Epidermal melanocyte (primary cell): ENCODE measurements at regions not wholly inside any gene's neighbourhood (a gene's known extent, or its start where the extent isn't known, plus 50 kb on each side); places are given as distances from the start of the nearest gene placed in this dataset.
A peak's percentile ranks its signal among the peaks of the same experiment; 100 is the strongest.
"Not testable (repeated sequence)": the region's sequence is repeated elsewhere in the genome, so short reads cannot be mapped to it uniquely, and the experiment has no call there.

ENCODE experiments used
- DNase-seq: peaks from one replicate; pipeline ENCODE4 v3.0.0; 2011; ENCODE audit warnings: low spot score; ENCODE audit not compliant: insufficient read length

DNA sequence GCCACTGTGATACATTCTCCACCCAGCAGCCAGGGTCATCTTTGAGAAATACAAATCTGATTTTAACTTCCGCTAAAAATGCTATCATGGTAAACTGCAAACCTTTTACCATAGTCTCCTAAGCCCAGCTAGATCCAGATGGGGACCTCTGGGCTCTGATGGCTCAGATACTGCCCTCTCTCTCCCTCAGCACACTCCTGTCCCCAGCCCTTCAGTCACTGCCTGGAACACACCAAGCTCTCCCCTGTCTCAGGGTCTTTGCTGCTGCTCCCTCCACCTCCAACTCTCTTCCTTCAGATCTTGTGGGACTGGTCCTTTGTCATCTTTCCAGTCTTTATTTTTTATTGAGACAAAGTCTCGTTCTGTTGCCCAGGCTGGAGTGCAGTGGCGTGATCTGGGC is 65.1 kb downstream of the SPRY4 start:
- DNase-seq, result no peak

DNA sequence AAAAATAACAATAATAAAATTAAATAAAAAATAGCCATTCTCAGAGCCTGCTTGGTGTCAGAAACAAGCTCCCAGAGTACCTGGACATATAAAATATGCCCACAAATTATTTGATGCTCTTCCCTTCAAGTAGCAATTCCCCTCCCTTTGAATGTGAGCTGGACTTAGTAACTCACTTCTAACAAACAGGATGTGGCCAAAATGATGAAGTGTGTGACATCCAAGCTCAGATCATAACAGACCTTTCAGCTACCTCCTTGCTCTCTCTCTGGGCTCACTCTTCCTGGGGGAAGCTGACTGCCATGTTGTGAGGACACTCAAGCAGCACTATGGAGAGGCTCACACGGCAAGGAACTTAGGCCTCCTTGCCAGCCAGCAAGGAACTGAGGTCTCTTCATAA is 69.0 kb downstream of the SPRY4 start:
- DNase-seq, result no peak

DNA sequence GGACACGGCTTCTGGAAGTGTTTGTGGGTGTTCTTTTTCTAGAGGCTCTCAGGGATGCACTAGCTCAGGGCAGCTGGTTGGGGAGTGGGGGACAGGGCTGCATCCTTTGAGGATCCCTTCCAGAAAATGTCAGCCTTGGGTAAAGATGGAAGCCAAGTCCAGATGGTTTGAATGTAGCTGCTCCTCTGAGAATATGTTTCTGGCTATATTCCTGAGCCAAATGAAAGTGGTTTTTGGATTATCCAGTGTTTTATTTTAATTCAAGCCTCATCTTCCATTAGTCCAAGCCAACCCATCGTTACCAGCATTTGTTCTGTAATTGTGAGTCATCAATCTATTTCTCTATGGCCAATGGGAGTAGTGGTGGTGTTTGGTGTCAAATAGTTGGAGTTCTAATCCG is 70.4 kb downstream of the SPRY4 start:
- no peak for DNase-seq

DNA sequence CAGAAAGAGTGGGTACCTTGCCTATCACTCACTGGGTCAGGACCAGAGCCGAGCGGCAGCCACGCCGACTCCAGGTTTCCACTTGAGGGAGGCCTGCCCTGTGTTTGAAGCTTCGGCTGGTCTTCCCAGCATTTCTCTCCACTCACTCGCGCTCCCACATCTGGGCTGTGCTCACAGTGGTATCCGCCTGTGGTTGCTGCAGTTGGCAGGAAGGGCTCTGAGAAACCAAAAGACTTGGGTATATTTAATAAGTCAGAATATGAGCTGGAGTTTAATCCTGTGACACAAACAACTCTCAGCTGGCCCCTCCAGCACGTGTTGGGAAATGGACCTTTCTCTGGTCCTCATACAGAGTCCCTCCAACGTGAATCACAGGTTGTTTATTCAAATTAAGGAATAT is 70.9 kb downstream of the SPRY4 start:
- no peak for DNase-seq

DNA sequence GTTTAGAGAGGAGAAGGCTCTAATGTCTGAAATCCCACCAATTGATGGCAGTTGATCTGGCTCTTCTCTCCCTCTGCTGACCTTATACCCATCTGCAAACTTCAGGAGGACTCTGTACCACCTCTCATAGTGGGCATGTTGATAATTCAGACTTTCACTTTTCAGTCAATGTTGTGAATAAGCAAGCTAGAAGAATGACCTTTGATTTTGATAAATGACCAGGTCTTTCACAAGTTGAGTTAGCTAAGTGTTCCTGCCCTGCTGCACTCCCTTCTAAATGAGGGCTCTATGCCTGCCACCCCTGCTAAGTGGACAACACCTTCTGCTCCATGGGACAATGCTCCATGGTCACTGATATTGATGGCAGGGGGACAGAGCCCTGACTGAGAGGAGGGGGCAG is 74.7 kb downstream of the SPRY4 start:
- DNase-seq, result no peak

DNA sequence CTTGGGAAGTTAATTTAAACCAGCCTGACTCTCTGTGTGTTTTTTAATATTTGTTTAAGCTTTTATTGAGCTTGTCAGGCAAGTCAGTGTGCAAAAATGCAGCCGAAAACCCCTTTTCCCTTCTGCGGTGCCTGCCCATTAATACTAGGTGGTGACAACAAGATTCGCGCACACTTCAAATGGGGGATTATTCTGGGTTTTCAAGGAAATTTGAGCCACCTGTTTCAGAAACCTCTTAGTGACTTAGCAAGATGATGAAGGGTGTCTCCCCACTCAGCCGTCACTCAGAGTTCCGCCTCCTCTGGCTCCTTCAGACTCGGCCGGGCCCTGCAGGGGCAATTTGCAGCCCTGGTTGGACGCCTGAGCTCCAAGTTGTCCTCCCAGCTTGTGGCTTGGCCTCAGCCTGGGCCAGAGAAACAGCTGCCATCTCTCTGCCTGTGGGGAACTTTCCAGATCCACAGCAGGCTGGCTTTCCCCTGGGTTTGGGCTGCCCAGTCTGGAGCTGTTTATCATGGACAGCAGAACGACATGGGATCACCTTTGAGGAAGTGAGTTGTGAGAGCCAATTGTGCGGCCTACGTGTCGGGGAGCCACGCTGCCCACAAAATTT is 75.9 kb downstream of the SPRY4 start:
- DNase-seq, result no peak

DNA sequence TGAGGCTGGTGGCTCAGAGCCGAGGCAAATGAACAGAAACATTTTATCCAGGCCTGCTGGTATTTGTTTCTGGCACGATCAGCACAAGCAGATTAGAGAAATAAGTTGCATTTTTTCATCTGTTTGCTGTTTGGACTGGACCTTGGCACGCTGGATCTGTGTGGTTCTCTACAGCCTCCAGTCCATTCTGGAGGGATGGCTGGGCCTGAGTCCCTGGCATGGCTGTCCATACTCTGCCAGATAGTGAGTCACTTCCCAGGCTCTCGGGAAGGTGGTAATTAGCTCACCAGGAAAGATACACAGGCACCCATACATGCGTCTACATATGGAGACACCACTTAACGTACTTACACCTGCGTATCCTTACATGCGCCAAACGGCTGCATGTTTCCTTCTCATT is 78.6 kb downstream of the SPRY4 start:
- peak; percentile 33 for DNase-seq

DNA sequence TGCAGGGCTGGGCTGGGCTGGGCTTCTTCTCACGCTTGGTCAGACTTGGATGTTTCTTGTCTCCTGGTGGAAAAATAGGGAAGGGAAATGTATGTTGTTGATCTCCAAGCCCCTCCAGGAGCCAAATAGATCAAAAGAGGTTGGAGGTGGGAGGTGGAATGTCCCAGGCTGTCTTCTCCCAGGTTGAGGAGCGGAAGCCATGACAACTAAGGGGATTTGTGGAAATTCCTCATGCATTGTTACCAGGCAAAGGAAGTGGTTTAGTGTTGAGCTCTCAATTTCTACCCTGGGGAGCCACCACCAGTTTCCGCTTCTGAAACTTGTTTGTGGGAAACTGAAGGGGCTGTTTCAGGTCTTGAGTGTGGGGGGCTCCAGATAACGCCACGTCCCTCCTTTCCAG is 79.0 kb downstream of the SPRY4 start:
- no peak for DNase-seq

DNA sequence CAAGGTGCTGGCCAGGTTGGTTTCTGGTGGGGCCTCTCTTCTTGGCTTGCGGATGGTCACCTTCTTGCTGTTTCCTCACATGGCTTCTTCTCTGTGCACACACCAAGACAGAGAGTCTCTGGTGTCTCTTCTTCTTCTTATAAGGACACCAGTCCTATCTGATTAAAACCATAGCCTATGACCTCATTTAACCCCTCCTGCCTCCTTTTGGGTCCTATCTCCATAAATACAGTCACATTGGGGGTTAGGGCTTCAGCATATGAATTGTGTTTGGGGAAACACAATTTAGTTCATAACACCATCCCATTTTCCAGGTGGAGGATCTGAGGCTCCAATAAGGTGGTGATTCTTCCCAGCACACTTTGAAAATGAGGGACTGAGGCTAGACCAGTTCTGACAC is 80.4 kb downstream of the SPRY4 start:
- no peak for DNase-seq

DNA sequence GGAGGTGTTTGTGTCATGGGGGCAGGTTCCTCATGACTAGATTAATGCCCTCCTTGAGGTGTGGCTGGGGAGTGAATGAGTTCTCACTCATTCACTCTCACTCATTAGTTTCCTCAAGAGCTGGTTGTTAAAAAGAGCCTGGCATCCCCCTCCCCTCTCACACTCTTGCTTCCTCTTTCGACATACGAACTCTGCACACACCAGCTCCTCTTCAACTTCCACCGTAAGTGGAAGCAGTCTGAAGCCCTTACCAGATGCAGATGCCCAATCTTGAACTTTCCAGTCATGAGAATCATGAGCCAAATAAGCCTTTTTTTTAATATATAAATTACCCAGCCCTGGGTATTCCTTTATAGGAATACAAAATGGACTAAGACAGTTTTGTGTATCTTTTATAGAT is 82.5 kb downstream of the SPRY4 start:
- DNase-seq, result no peak

DNA sequence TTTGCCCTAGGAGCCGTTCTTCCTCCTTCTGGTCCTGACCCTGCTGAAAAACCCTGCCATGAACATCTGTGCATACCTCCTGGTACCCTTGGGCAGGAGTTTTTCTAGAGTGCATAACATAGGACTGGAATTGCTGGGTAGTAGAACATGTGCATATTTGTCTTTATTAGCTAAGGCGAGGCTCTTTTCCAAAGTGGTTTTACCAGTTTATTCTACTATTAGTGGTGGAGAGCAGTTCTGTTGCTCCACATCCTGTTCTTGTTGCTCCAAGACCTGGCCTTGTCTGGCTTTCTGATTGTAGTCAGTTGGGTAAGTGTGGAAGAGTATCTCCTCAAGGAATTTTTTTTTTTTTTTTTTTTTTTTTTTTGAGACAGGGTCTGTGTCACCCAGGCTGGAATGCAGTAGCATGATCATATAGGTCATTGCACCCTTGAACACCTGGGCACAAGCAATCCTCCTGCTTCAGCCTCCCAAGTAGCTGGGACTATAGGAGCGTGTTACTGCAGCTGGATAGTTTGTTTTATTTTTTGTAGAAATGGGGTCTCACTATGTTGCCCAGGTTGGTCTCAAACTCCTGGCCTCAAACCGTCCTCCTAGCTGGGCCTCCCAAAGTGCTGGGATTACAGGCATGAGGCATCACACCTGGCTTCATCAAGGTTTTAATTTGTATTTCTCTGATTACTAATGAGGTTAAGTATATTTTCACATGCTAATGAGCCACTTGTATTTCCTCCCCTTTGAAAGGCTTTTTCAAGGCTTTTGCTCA is 85.2 kb downstream of the SPRY4 start:
- no peak for DNase-seq

DNA sequence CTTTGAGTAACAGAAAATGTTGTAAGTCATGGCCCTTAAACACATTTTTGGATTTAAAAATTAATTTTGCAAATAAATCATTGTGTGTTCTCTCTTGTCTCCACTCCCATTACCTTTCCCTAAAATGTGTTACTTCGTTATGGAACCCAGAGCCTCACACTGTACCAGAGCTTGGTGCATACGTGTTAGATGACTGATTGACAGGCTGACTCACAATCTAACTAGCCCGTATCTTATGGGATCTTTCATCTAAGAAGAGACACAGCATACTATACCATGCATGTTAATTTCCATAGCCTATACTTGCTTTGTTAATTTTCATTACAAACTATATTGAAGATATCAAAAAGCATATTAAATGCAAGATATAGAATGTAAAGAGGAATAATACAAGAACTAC is 87.1 kb downstream of the SPRY4 start:
- DNase-seq, result no peak

DNA sequence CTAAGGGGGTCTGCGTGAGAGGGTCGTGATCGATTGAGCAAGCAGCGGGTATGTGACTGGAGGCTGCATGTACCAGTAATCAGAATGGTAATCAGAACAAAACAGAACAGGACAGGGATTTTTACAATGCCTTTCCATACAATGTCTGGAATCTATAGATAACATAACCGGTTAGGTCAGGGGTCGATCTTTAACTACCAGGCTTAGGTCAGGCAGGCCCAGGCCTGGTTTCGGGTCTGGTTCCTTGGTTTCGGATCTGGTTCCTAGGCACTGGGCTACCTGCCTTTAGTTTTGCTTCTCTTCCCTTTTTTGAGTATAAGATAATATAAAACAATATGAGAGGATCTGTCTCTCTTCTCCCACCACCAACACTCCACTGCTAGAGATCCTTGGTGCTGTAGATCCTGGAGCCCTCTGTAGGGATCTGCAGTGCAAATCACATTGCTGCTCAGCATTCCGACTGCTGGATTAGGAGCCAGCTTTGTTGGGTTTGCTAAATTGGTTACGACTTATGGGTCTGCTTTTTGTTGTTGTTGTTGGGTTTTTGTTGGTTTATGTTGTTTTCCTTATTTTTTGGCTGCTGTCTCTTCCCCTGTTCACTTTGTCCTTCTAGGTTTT is 88.0 kb downstream of the SPRY4 start:
- DNase-seq, result not testable (repeated sequence)

DNA sequence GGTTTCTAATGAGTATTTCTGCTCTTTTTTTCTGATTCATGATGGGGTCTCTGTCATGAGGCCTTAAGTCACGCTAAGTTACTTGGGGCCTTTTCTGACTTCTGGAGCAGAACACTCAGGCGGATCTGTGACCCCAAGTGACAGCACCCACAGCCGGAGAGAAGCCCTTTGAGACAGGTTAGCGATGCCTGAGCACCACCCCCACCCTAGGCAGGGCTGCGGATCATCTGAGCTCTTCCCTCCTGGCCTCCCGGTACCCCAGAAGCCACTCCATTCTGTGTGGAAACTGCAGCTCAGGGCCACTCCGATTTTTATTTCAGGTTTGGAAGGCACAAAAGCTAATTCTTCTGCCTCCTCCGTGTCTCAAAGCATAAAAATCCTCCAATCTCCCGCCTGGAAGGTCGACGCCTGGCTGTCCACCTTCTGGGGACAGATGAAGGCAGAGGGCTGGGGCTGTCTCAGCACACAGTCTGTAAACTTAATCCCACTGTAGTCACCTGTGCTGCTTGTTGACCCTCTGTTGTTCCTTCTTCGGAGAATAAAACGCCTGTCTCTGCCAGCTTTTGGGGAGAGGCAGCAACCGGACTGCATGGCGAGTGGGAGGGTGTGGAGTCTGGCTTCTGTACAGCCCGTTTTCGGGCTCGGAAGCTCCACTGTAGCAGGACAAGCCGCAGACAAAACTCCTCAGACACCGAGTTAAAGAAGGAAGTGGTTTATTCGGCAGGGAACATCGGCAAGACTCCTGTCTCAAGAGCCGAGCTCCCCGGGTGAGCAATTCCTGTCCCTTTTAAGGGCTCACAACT is 88.8 kb downstream of the SPRY4 start:
- DNase-seq, result no peak

DNA sequence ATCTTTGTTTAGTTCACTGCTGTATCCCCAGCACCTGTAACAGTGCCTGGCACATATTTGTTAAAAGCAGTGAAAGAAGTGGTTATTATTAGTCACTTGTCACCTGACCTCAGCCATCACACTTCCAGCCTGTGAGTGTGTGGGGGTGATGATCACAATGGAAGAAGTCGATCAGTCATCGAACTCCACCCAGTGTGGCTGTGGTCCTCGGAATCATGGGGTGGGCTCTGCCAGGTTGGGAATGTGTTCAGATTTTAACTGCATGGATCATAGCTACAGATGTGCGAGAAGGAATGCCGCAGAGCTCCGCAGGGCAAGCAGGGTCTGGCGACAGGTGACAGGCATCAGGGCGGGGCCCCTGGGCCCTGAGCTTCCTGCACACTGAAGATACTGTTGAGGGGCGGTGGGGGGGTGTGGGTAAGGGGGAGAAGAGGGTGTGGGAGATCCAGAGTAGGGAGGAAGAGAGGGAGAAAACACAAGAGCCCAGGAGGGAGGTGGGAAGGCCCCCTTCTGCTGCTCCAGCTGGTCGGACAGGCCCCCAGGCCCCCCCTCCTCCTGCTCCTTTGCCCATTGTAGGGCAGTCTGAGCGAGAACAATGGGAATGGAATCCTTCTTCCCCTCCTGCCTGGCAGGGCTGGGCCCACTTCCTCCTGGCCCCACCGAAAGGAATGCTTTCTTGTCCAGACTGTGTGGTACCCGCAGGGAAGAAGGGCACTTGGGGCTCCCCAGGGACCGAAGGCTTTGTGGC is 89.6 kb downstream of the SPRY4 start:
- no peak for DNase-seq

DNA sequence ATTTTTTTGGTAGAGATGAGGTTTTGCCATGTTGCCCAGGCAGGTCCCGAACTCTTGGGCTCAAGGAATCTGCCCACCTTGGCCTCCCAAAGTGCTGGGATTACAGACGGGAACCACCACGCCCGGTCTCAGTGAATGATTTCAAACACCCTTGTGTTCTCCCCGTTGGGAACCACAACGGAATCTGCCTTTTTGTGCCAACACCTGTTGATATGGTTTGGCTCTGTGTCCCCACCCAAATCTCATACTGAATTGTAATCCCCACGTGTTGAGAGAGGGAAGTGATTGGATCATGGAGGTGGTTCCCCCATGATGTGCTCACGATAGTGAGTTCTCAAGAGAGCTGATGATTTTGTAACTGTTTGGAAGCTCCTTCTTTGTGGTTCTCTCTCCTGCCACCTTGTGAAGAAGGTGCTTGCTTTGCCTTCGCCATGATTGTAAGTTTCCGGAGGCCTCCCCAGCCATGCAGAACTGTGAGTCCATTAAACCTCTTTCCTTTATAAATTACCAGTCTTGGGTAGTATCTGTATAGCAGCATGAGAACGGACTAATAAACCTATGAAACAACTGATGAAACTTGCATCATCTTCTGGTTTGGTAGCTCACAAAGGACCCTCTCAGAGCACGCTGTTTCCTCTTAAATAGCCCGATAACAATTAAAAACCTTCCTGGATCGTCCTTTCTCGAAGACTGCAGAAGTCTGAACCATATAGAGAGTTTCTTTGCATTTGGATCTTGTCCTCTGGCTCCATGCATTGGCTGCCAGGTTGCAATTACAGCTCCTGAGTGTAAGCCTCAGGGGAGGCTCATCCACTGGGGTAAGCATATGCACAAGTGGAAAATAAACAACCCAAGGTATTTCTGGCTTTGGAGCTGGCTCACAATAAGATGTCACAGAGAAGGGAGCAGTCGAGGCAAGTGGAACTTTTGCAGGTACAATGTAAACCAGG is 91.5 kb downstream of the SPRY4 start:
- DNase-seq, result no peak

DNA sequence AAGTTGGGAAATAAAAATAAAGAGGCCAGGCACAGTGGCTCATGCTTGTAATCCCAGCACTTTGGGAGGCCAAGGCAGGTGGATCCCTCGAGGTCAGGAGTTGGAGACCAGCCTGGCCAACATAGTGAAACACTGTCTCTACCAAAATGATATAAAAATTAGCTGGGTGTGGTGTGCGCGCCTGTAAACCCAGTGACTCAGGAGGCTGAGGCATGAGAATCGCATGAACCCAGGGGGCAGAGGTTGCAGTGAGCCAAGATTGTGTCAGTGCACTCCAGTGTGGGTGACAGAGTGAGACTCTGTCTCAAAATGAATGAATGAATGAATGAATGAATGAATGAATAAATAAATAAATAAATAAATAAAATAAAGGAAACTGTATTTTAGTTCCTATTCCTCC is 93.9 kb downstream of the SPRY4 start:
- DNase-seq, result not testable (repeated sequence)

DNA sequence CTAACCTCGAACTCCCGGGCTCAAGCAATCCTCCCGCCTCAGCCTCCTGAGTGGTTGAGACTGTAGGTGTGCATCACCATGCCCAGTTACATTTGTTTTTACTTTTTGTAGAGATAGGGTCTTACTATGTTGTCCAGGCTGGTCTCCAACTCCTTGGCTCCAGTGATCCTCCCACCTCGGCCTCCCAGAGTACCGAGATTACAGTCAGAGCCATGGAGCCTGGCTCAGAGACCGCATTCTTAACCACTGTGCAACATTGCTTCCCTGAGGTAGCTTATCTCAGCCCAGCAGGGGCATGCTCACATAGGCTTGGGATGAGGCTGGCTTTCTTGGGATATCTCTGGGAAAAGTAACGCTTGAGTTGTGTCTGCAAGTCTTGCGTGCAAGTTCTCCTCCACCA is 99.7 kb downstream of the SPRY4 start:
- no peak for DNase-seq

DNA sequence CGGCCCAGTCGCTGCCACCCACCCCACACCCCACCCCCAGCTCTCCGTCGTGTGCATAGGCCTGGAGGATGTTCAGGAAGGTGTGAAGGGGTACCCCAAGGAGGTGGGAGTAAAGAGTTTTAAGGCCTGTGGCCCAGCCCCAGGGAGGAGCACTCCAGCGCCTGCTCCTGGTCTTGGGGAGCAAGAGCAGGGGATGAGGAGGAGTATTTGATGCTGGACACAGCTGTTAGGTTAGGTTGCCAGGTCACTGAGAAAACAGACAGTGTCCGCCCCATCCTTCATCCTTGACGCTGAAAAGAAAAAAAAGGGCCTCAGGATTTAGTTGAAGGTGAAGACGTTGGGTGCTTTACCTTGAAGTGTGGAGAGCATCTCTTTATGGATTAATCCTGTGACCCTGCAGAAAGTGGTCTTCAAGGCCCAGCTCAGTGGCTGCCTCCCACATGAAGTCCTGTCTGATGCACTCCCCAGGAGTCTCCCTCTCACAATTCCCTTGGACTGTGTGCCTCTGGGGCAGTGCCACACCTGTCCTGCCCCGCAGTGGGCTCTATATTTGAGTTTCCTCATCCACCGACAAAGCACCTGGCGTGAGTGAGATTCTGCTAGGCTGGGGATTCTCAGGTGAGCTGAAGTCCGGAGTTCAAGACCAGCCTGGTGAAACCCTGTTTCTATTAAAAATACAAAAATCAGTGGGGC is 101.8 kb downstream of the SPRY4 start:
- DNase-seq, result no peak
